Thyroid gland (tissue), 4 donors: ENCODE measurements at regions not wholly inside any gene's neighbourhood (a gene's known extent, or its start where the extent isn't known, plus 50 kb on each side); places are given as distances from the start of the nearest gene placed in this dataset.

ENCODE experiments used
- DNase-seq, 2 donors: peaks; one replicate each; pipeline ENCODE4 v3.0.0-alpha.2; 2019
- H3K27ac ChIP-seq, 3 donors: fragments of 200-600 bp; sonication (generic); 1 replicate in 2 of 3; 2 replicates in 1 of 3; pipeline ENCODE4 v1.5.1; 2016 to 2019; ENCODE audit warnings: mild to moderate bottlenecking in 1 of 3, moderate library complexity in 1 of 3
- H3K27me3 ChIP-seq: fragments of 200-600 bp; sonication (generic); one replicate; pipeline ENCODE4 v1.5.1; 2019
- H3K36me3 ChIP-seq, 2 donors: fragments of 200-600 bp; sonication (generic); one replicate each; pipeline ENCODE4 v1.5.1; 2016 to 2019
- H3K4me1 ChIP-seq, 2 donors: fragments of 200-600 bp; sonication (generic); one replicate each; pipeline ENCODE4 v1.5.1; 2017 to 2019
- H3K4me3 ChIP-seq, 3 donors: fragments of 200-600 bp; sonication (generic); replicated peaks in 1 of 3; 1 replicate in 2 of 3; 2 replicates in 1 of 3; pipeline ENCODE4 v1.5.1; 2016; ENCODE audit warnings: mild to moderate bottlenecking in 1 of 3
- H3K9me3 ChIP-seq: fragments of 200-600 bp; sonication (generic); one replicate; pipeline ENCODE4 v1.5.1; 2017
- POLR2A ChIP-seq, 2 donors: fragments of 450-650 bp; IDR thresholded peaks; one replicate each; pipeline ENCODE4 v1.6.1; 2017; ENCODE audit warnings: antibody characterized with exemption in 2 of 2, mild to moderate bottlenecking in 2 of 2, moderate library complexity in 1 of 2
- WGBS, 2 donors: methylation state at CpG; one replicate each; pipeline ENCODE4 v1.1.5; 2017; 5-methylcytosine and 5-hydroxymethylcytosine counted together
- intact Hi-C: fragments of 100-400 bp; cut with DNase I; formaldehyde crosslinking; loops from one replicate; pipeline ENCODE4 v1.15.1; 2023
- TF ChIP-seq, protein P1 (sequence below), 6 experiments: fragments of 200-600 bp in 3 of 6; fragments of 450-650 bp in 3 of 6; sonication (generic) in 3 of 6; IDR thresholded peaks; one replicate each; pipeline ENCODE4 v1.5.1; 2016 to 2019; ENCODE audit warnings: antibody characterized with exemption in 6 of 6, mild to moderate bottlenecking in 2 of 6, inconsistent platforms in 1 of 6, moderate library complexity in 1 of 6

DNA sequence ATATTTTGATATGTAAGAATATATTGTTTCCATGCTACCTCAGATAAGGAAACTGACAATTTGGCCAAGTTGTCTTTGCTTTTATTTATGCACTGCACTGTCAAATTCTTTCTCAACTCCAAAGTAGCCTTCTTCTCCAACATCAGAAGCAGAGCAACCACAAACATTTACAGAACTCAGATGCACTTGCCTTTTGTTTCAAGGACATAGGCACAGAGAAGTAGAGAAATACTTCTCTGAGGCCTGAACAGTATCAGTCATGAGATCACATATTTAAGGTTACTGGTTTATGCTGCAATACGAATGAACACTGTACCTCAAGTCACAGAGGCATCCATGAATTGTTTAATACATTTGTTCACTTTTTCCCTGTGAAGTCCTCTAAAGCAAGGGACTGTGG lies 606.1 kb upstream of the SLIT2 start:
- no peak for DNase-seq
- no peak for TF ChIP-seq POLR2A (IDR thresholded peaks at IDR 0.05)
- TF ChIP-seq, protein P1, sequence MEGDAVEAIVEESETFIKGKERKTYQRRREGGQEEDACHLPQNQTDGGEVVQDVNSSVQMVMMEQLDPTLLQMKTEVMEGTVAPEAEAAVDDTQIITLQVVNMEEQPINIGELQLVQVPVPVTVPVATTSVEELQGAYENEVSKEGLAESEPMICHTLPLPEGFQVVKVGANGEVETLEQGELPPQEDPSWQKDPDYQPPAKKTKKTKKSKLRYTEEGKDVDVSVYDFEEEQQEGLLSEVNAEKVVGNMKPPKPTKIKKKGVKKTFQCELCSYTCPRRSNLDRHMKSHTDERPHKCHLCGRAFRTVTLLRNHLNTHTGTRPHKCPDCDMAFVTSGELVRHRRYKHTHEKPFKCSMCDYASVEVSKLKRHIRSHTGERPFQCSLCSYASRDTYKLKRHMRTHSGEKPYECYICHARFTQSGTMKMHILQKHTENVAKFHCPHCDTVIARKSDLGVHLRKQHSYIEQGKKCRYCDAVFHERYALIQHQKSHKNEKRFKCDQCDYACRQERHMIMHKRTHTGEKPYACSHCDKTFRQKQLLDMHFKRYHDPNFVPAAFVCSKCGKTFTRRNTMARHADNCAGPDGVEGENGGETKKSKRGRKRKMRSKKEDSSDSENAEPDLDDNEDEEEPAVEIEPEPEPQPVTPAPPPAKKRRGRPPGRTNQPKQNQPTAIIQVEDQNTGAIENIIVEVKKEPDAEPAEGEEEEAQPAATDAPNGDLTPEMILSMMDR (IDR thresholded peaks at IDR 0.05), result no peak
- intact Hi-C loops, result no loop called here
- Histone ChIP-seq H3K36me3 (no peaks in the 10 kb centered on the region), H3K27ac (no peak overlapping the region), H3K4me1 (no peaks in the 10 kb centered on the region), H3K4me3 (no peak overlapping the region), H3K9me3 (no peaks in the 10 kb centered on the region), H3K27me3 (no peaks in the 10 kb centered on the region)
- 84 to 97% methylated on average over 1 of the region's 1 CpG for WGBS, 2 donors

DNA sequence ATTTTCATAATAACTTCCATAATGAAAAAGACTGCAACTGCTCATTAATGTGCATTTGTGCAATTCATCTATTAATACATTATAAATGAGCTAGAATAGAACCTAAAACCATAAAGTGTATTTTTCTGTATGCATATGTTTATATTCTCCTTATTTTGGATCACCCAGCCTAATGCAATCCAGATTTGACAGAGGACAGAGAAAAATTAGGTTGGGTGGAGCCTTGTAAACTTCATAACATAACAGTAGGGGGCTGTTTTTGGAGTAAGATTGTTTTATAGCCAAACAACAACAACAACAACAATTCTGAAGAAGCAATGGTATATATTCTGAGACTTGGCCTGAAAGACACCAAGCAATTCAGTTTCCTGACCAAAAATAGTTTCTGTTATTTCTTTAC lies 615.3 kb upstream of the SLIT2 start:
- no peak overlapping the region for H3K4me3 ChIP-seq
- H3K36me3 ChIP-seq, result no peaks in the 10 kb centered on the region
- no peaks in the 10 kb centered on the region for H3K27me3 ChIP-seq
- no peaks in the 10 kb centered on the region for H3K4me1 ChIP-seq
- no peak overlapping the region for H3K27ac ChIP-seq
- intact Hi-C loops, result no loop called here
- no peak for TF ChIP-seq POLR2A (IDR thresholded peaks at IDR 0.05)
- TF ChIP-seq, protein P1 (IDR thresholded peaks at IDR 0.05), result no peak
- DNase-seq, result no peak
- H3K9me3 ChIP-seq, result no peaks in the 10 kb centered on the region

DNA sequence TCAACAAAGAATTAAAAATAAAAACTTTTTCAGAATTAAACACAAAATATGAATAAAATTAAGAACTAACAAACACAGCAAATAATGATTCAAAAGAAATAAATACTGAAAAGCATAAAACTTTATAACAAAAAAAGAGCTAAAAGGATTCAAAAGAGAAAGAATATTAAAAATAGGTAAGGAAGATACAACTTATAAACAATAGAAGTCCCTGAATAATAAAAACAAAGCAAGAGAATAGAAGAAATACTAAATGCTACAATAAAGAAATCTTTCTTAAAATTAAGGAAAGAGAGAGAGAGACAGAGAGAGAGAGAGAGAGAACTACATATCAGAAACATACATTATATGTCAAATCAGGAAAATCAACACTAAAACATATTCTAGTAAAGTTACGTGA lies 619.9 kb upstream of the SLIT2 start:
- 85 to 90% methylated on average over 1 of the region's 1 CpG for WGBS, 2 donors
- Histone ChIP-seq H3K4me1 (peaks cover 0 to 8% of the 10 kb centered on the region in 2 donors), H3K27ac (no peak overlapping the region), H3K27me3 (no peaks in the 10 kb centered on the region), H3K36me3 (no peaks in the 10 kb centered on the region), H3K9me3 (no peaks in the 10 kb centered on the region), H3K4me3 (no peak overlapping the region)
- TF ChIP-seq POLR2A (IDR thresholded peaks at IDR 0.05), result no peak
- TF ChIP-seq, protein P1 (IDR thresholded peaks at IDR 0.05), result no peak
- intact Hi-C loops, result no loop called here
- no peak for DNase-seq

DNA sequence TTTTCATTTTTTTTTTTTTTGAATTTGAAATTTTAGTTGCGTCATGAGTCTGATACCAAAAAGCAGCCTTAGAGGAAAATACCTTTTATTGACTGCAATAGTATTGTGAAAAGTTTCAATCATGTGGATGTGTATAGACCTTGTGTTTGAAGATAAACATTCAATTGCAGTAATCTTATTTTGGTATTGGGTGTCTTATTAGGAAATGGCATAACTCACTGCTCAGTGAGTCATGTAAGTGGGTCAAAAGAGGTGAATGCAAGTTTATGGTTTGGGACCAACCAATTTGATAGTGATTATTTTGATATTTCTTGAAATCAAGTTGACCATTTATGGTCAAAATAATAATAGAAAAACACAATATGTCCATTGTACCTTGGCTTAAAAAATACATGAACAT lies 627.8 kb upstream of the SLIT2 start:
- no peak for TF ChIP-seq POLR2A (IDR thresholded peaks at IDR 0.05)
- TF ChIP-seq, protein P1 (IDR thresholded peaks at IDR 0.05), result no peak
- Histone ChIP-seq H3K27ac (no peak overlapping the region), H3K27me3 (no peaks in the 10 kb centered on the region), H3K4me1 (no peaks in the 10 kb centered on the region), H3K36me3 (no peaks in the 10 kb centered on the region), H3K9me3 (no peaks in the 10 kb centered on the region), H3K4me3 (no peak overlapping the region)
- no peak for DNase-seq
- 96 to 100% methylated on average over 1 of the region's 1 CpG for WGBS, 2 donors
- intact Hi-C loops, result no loop called here

DNA sequence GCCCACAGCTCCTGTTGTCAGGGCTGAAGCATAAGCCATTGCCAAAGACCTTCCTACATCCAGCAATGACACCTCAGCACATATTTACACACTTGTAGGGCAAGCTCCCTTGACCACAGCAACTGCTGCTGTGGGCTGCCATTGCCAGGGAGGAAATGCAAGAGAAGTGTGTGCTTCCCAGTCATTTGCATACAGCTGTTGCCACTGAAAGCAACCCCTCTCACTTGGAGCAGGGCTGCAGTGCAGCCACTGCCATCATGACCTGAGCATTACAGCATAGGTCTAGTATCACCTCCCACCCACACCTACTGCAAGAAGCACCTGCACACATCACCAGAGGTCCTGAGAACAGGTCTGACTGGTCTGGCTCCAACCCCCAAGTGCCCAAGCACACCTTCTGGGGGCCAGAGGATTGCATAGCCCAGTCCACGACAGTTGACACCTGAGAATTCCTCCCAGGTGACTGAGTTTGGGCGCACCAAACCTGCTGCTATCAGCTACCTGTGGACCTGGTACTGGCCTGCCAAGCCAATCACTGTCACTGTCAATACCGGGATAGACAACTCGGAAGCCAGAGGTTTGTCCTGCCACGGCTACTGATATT lies 636.5 kb upstream of the SLIT2 start:
- Histone ChIP-seq H3K36me3 (no peaks in the 10 kb centered on the region), H3K4me3 (no peak overlapping the region), H3K9me3 (no peaks in the 10 kb centered on the region), H3K4me1 (no peaks in the 10 kb centered on the region), H3K27ac (no peak overlapping the region), H3K27me3 (no peaks in the 10 kb centered on the region)
- whole genome bisulfite sequencing, 2 donors, result 79 to 89% methylated on average over 5 of the region's 5 CpGs
- intact Hi-C loops, result no loop called here
- DNase-seq, result no peak
- no peak for TF ChIP-seq POLR2A (IDR thresholded peaks at IDR 0.05)
- TF ChIP-seq, protein P1 (IDR thresholded peaks at IDR 0.05), result no peak
